Kidney epithelial cell (primary cell): ENCODE measurements at regions not wholly inside any gene's neighbourhood (a gene's known extent, or its start where the extent isn't known, plus 50 kb on each side); places are given as distances from the start of the nearest gene placed in this dataset.
"Not testable (repeated sequence)": the region's sequence is repeated elsewhere in the genome, so short reads cannot be mapped to it uniquely, and the experiment has no call there.

Experiments used
- DNase-seq: peaks from one replicate; pipeline ENCODE4 v3.0.0-alpha.2; 2010; ENCODE audit warnings: low read depth
- H3K27me3 ChIP-seq: 2 replicates; pipeline ENCODE4 v1.6.0; 2011; ENCODE audit warnings: low read length; ENCODE audit not compliant: control insufficient read depth, insufficient read depth
- H3K36me3 ChIP-seq: 2 replicates; pipeline ENCODE4 v1.5.1; 2011; ENCODE audit warnings: low read length; ENCODE audit not compliant: control insufficient read depth, insufficient read depth
- H3K4me3 ChIP-seq: 2 replicates; pipeline ENCODE4 v1.5.1; 2011; ENCODE audit warnings: low read depth, mild to moderate bottlenecking, control low read depth, low read length
- TF ChIP-seq, protein P1 (sequence below): IDR thresholded peaks from 2 replicates; pipeline ENCODE4 v1.5.1; 2011; ENCODE audit warnings: mild to moderate bottlenecking, moderate library complexity, low read length, control low read depth, inconsistent platforms; ENCODE audit not compliant: insufficient read depth, poor library complexity, severe bottlenecking

DNA sequence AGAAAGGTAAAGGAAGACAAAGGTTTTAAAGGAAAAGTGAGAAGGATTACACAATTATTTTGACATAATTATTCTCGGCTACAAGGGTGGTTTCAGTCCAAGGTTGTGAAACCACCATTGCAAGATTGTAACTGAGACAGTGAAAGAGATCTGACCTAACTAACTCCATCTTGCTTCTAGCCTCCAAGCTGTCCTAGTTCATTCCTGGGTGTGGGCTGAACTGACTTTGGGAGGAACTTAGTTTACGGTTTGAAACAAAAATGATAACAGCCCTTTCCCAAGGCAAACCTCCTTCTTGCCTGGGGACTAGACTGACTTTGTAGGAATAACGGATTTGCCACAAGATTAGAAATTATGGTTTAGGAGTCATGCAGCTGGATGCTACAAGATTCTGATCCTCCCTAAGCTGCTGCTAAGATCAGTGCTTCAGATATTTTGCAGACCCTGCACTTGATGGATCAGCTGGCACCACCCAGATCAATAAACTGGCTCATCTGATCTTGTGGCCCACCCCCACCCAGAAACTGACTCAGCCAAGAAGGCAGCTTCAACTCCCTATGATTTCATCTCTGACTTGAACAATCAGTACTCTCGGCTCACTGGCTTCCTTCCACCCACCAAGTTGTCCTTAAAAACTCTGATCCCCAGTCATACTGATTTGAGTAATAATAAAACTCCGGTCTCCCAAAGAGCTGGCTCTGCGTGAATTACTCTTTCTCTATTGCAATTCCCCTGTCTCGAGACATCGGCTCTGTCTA, 57.7 kb upstream of the AADACL2 start:
- H3K4me3 ChIP-seq = no peak overlapping the region
- DNase-seq = no peak
- H3K36me3 ChIP-seq = no peaks in the 10 kb centered on the region
- H3K27me3 ChIP-seq = no peaks in the 10 kb centered on the region
- TF ChIP-seq, protein P1, sequence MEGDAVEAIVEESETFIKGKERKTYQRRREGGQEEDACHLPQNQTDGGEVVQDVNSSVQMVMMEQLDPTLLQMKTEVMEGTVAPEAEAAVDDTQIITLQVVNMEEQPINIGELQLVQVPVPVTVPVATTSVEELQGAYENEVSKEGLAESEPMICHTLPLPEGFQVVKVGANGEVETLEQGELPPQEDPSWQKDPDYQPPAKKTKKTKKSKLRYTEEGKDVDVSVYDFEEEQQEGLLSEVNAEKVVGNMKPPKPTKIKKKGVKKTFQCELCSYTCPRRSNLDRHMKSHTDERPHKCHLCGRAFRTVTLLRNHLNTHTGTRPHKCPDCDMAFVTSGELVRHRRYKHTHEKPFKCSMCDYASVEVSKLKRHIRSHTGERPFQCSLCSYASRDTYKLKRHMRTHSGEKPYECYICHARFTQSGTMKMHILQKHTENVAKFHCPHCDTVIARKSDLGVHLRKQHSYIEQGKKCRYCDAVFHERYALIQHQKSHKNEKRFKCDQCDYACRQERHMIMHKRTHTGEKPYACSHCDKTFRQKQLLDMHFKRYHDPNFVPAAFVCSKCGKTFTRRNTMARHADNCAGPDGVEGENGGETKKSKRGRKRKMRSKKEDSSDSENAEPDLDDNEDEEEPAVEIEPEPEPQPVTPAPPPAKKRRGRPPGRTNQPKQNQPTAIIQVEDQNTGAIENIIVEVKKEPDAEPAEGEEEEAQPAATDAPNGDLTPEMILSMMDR = no peak

DNA sequence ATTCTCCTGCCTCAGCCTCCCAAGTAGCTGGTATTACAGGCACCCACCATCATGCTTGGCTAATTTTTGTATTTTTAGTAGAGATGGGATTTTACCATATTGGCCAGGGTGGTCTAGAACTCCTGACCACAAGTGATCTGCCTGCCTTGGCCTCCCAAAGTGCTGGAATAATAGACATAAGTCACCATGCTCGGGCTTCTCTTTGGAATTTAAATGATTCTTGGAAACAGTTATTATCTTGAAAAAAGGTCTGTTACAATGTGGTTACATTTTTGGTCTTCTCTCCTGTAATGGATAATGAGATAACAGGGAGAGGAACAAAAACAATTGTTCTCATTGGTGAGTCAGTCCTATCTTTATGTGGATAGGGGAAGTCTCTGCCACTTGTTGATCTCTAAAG, 59.8 kb upstream of the AADACL2 start:
- H3K36me3 ChIP-seq = no peaks in the 10 kb centered on the region
- no peak overlapping the region for H3K4me3 ChIP-seq
- no peaks in the 10 kb centered on the region for H3K27me3 ChIP-seq
- TF ChIP-seq, protein P1 = no peak
- DNase-seq = no peak

DNA sequence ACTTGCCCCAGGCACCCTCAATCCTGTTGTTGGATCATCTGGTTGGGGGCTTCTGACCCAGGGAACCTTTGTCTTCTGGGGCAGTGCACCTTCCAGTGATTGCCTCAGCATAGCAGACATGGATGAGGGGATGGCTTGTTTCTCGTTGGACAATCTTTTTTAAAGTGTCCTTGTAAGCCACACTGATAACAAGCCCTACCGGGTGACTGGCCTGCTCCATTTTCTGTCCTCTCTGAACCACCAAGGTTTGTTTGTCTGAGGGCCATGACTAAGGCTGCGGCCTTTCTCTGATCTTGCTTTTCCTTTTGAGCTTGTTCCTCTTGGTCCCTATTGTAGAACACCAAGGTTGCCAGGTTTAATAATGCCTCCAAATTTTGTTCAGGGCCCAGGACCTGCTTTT, 66.0 kb upstream of the AADACL2 start:
- H3K4me3 ChIP-seq, DNase-seq, H3K36me3 ChIP-seq, H3K27me3 ChIP-seq: not testable (repeated sequence)

DNA sequence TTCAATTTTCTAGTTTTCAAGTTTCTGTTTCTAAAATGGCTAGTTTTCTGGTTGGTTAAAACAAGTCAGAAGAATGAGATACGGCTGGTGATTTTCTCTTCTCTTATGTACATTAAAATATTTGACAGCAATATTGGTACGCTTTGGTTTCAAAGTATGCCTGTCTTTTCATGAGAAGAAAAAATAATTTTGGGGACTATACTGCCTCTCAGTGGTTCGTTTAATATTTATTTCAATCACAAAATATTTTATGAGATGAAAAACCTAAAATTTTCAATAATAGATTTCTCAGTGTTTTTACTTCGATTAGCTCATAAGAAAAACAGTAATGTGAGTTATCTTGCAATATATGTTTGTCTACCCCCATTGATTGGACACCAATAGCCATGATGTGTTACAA, 72.8 kb upstream of the AADACL2 start:
- DNase-seq = no peak
- Histone ChIP-seq H3K36me3 (no peaks in the 10 kb centered on the region), H3K27me3 (no peaks in the 10 kb centered on the region), H3K4me3 (no peak overlapping the region)
- TF ChIP-seq, protein P1 = no peak

DNA sequence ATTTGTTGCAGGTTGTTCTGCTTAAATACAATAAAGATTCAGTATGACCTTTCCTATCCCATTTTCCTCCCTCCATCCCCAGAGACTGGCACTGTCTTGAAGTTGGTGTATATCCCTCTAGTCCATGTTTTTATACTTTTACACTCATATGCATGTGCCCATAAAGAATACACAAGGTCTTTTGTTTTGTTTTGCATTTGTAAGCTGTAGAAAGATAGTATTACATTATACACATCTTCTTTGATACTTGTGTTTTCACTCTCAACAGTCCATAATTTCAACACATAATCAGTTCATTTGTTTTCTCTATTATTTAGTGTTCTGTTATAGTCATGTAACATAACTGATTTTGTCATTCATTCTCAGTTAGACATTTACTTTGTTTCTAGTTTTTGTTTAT, 88.7 kb upstream of the AADACL2 start:
- H3K4me3 ChIP-seq = no peak overlapping the region
- TF ChIP-seq, protein P1 = no peak
- no peaks in the 10 kb centered on the region for H3K36me3 ChIP-seq
- no peaks in the 10 kb centered on the region for H3K27me3 ChIP-seq
- DNase-seq = no peak

DNA sequence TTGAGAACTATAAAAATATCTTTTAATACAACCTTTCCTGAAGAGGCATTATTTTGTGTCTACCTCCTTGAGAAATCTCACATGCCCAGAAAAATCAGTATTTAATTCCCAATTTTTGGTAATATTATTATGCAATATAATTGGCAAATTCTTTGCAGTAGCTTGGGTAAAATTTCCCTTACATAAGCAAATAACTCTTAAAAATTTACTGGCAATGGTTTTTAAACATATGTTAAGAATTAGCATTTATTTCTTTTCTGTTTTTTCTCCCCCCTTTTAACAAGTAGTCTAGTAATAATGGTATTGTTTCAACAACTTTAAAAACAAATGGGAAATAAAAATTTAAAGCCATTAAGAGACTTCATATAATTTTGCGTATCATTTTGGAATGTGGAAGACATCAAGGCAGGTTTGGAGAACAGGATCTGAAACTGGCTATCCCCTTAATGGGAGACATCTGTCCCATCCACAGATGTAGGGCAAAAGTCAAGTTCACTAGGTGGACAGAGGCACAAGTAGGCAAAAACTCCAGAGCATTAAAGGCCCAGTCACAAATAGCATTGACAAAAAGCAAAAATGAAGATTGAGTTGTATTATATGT, 89.6 kb upstream of the AADACL2 start:
- DNase-seq = no peak
- TF ChIP-seq, protein P1 = no peak
- Histone ChIP-seq H3K36me3 (no peaks in the 10 kb centered on the region), H3K27me3 (no peaks in the 10 kb centered on the region), H3K4me3 (no peak overlapping the region)
